ENCODE measurements at regions not wholly inside any gene's neighbourhood (a gene's known extent, or its start where the extent isn't known, plus 50 kb on each side); places are given as distances from the start of the nearest gene placed in this dataset.
"Not testable (repeated sequence)": the region's sequence is repeated elsewhere in the genome, so short reads cannot be mapped to it uniquely, and the experiment has no call there.

DNA sequence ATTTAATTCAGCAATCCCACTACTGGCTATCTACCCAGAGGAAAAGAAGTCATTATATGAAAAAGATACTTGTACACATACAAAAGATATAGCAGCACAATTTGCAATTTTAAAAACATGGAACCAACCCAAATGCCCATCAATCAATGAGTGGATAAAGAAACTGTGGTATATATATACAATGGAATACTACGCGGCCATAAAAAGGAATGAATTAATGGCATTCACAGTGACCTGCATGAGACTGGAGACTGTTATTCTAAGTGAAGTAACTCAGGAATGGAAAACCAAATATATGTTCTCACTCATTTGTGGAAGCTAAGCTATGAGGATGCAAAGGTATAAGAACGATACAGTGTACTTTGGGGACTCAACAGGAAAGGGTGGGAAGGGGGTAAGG lies 102.8 kb upstream of the KCNMA1 start:
- not testable (repeated sequence) for H3K9ac ChIP-seq (ENCODE audit: low read length); H3K4me1 ChIP-seq (ENCODE audit: insufficient read depth, low read length, severe bottlenecking); H3K9me2 ChIP-seq (ENCODE audit: low read depth, low read length); H2AFZ ChIP-seq (ENCODE audit: low read length); H4K20me1 ChIP-seq (ENCODE audit: insufficient read depth, low read length); H3K4me3 ChIP-seq (ENCODE audit: low read depth, low read length, poor library complexity, severe bottlenecking); H3K79me2 ChIP-seq (ENCODE audit: insufficient read depth, low read length); H3K9me3 ChIP-seq (ENCODE audit: low read length); H3K27ac ChIP-seq (ENCODE audit: low read depth, low read length, poor library complexity, severe bottlenecking); H3F3A ChIP-seq (ENCODE audit: insufficient read depth, low read length); H3K4me2 ChIP-seq (ENCODE audit: low read length); H3K36me3 ChIP-seq (ENCODE audit: insufficient read depth, low read length); H3K27me3 ChIP-seq (ENCODE audit: insufficient read depth, low read length)

DNA sequence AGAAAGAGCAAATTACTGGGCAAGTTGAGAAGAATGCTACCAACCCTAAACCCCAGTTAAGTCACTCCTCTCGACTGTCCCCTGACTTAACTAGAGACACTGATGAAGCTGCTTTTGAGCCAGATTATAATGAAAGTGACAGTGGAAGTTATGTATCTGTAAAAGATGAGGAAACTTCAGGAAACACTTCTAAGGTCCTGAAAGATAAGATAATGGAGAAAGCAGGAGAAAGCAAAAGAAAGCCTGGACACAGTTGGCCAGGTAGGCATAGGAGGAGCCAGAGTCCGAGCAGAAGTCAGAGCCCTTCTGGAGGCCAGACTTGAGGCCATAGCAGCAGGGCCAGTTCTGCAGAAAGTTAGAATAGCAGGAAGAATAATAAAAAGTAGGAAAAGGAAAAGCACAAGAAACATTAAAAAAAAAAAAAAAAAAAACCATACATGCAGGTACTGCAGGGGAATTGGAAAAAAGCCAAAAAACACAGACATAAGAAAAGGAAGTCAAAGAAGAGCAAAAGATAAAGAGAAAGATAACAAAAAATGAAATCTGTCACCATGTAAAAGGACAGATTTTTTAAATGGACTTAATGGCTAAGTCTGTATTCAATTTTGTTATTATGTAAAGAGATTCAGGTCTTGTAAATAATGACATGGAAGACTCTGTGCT lies 101.0 kb upstream of the KCNMA1 start:
- H3K9ac ChIP-seq (ENCODE audit: low read length) = no peak overlapping the region
- H3K27me3 ChIP-seq (ENCODE audit: insufficient read depth, low read length) = no peaks in the 10 kb centered on the region
- H4K20me1 ChIP-seq (ENCODE audit: insufficient read depth, low read length) = no peaks in the 10 kb centered on the region
- no peak overlapping the region for H2AFZ ChIP-seq (ENCODE audit: low read length)
- no peak overlapping the region for H3K27ac ChIP-seq (ENCODE audit: low read depth, low read length, poor library complexity, severe bottlenecking)
- H3K9me2 ChIP-seq (ENCODE audit: low read depth, low read length) = no peaks in the 10 kb centered on the region
- no peaks in the 10 kb centered on the region for H3K36me3 ChIP-seq (ENCODE audit: insufficient read depth, low read length)
- H3K4me3 ChIP-seq (ENCODE audit: low read depth, low read length, poor library complexity, severe bottlenecking) = no peak overlapping the region
- H3K79me2 ChIP-seq (ENCODE audit: insufficient read depth, low read length) = no peaks in the 10 kb centered on the region
- H3F3A ChIP-seq (ENCODE audit: insufficient read depth, low read length) = no peaks in the 10 kb centered on the region
- H3K4me1 ChIP-seq (ENCODE audit: insufficient read depth, low read length, severe bottlenecking) = no peaks in the 10 kb centered on the region
- H3K9me3 ChIP-seq (ENCODE audit: low read length) = no peaks in the 10 kb centered on the region
- H3K4me2 ChIP-seq (ENCODE audit: low read length) = no peak overlapping the region
- TF ChIP-seq CTCF (IDR thresholded peaks at IDR 0.05; ENCODE audit: low read length) (no peak), EZH2 (IDR thresholded peaks at IDR 0.05; ENCODE audit: borderline replicate concordance, low read length) (no peak)

DNA sequence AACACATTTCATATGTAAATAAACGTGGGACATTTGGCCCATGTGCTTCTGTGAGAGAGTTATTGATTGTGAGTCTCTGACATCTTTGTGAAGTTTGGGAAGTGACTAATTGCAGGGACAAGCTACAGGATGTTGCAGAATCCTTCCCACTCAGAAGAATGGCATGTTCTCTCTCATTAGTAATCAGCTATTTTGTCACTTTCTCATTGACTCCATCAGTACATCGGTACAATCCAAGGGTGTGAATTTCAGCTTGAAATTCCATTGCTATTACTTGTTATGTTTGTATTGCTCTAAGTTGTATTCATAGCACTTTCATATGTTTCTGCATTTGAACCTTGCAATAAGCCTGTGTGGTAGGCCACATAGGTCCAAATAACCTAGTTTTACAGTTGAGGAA lies 100.0 kb upstream of the KCNMA1 start:
- H3K4me2 ChIP-seq (ENCODE audit: low read length) = no peak overlapping the region
- H3K9me3 ChIP-seq (ENCODE audit: low read length) = no peaks in the 10 kb centered on the region
- no peak for TF ChIP-seq CTCF (IDR thresholded peaks at IDR 0.05; ENCODE audit: low read length)
- H3K79me2 ChIP-seq (ENCODE audit: insufficient read depth, low read length) = no peaks in the 10 kb centered on the region
- no peak overlapping the region for H2AFZ ChIP-seq (ENCODE audit: low read length)
- no peaks in the 10 kb centered on the region for H3K4me1 ChIP-seq (ENCODE audit: insufficient read depth, low read length, severe bottlenecking)
- no peak overlapping the region for H3K4me3 ChIP-seq (ENCODE audit: low read depth, low read length, poor library complexity, severe bottlenecking)
- no peaks in the 10 kb centered on the region for H3F3A ChIP-seq (ENCODE audit: insufficient read depth, low read length)
- H4K20me1 ChIP-seq (ENCODE audit: insufficient read depth, low read length) = no peaks in the 10 kb centered on the region
- H3K9ac ChIP-seq (ENCODE audit: low read length) = no peak overlapping the region
- no peaks in the 10 kb centered on the region for H3K9me2 ChIP-seq (ENCODE audit: low read depth, low read length)
- H3K36me3 ChIP-seq (ENCODE audit: insufficient read depth, low read length) = no peaks in the 10 kb centered on the region
- H3K27ac ChIP-seq (ENCODE audit: low read depth, low read length, poor library complexity, severe bottlenecking) = no peak overlapping the region
- H3K27me3 ChIP-seq (ENCODE audit: insufficient read depth, low read length) = no peaks in the 10 kb centered on the region

GRCh38 chr10:77735136-77735535 lies 97.5 kb upstream of the KCNMA1 start:
- not testable (repeated sequence) for H3K4me3 ChIP-seq (ENCODE audit: low read depth, low read length, poor library complexity, severe bottlenecking); H2AFZ ChIP-seq (ENCODE audit: low read length); H3K36me3 ChIP-seq (ENCODE audit: insufficient read depth, low read length)

More at GRCh38 chr10:77735136-77735535, 97.5 kb upstream of the KCNMA1 start:
- not testable (repeated sequence) for H3K9me2 ChIP-seq (ENCODE audit: low read depth, low read length); H4K20me1 ChIP-seq (ENCODE audit: insufficient read depth, low read length); H3K9ac ChIP-seq (ENCODE audit: low read length); H3K4me1 ChIP-seq (ENCODE audit: insufficient read depth, low read length, severe bottlenecking); H3K9me3 ChIP-seq (ENCODE audit: low read length); H3K79me2 ChIP-seq (ENCODE audit: insufficient read depth, low read length); H3K4me2 ChIP-seq (ENCODE audit: low read length); H3F3A ChIP-seq (ENCODE audit: insufficient read depth, low read length); H3K27ac ChIP-seq (ENCODE audit: low read depth, low read length, poor library complexity, severe bottlenecking); H3K27me3 ChIP-seq (ENCODE audit: insufficient read depth, low read length)

All from OCI-LY1 (cell line).